Fibroblast of peridontal ligament (primary cell): ENCODE measurements at regions not wholly inside any gene's neighbourhood (a gene's known extent, or its start where the extent isn't known, plus 50 kb on each side); places are given as distances from the start of the nearest gene placed in this dataset.

Experiments used
- DNase-seq: peaks from one replicate; pipeline ENCODE4 v3.0.0-alpha.2; 2010; ENCODE audit errors: extremely low read depth

GRCh38 chr6:105794870-105795269, 291.3 kb upstream of the PRDM1 start:
- DNase-seq, result no peak

GRCh38 chr6:105794239-105794638, 291.9 kb upstream of the PRDM1 start:
- peak; percentile 21 for DNase-seq

- no peak for DNase-seq
These were observed 293.0 kb upstream of the PRDM1 start for GRCh38 chr6:105793130-105793529.

- DNase-seq, result no peak
These were observed 294.4 kb upstream of the PRDM1 start for GRCh38 chr6:105791583-105792318.

GRCh38 chr6:105791179-105791578, 295.0 kb upstream of the PRDM1 start:
- DNase-seq, result no peak

GRCh38 chr6:105790635-105791034, 295.5 kb upstream of the PRDM1 start:
- DNase-seq, result peak; percentile 27

- no peak for DNase-seq
These were observed 296.2 kb upstream of the PRDM1 start for GRCh38 chr6:105789935-105790334.

GRCh38 chr6:105787747-105788146, 298.4 kb upstream of the PRDM1 start:
- no peak for DNase-seq

- DNase-seq, result no peak
These were observed 299.1 kb upstream of the PRDM1 start for GRCh38 chr6:105786890-105787655.

GRCh38 chr6:105786449-105786848, 299.7 kb upstream of the PRDM1 start:
- DNase-seq, result no peak

- no peak for DNase-seq
These were observed 300.9 kb upstream of the PRDM1 start for GRCh38 chr6:105785066-105785811.

GRCh38 chr6:105784179-105784578, 302.0 kb upstream of the PRDM1 start:
- DNase-seq, result no peak

- DNase-seq, result no peak
These were observed 302.7 kb upstream of the PRDM1 start for GRCh38 chr6:105783333-105783935.

GRCh38 chr6:105781915-105782314, 304.2 kb upstream of the PRDM1 start:
- DNase-seq, result no peak

- no peak for DNase-seq
These were observed 304.9 kb upstream of the PRDM1 start for GRCh38 chr6:105781248-105781647.

- peak; percentile 39 for DNase-seq
These were observed 305.8 kb upstream of the PRDM1 start for GRCh38 chr6:105780146-105780860.

- DNase-seq, result no peak
These were observed 307.0 kb upstream of the PRDM1 start for GRCh38 chr6:105779110-105779509.

- no peak for DNase-seq
These were observed 311.0 kb upstream of the PRDM1 start for GRCh38 chr6:105775095-105775494.

GRCh38 chr6:105774247-105774646, 311.9 kb upstream of the PRDM1 start:
- no peak for DNase-seq

GRCh38 chr6:105771313-105771970, 314.7 kb upstream of the PRDM1 start:
- no peak for DNase-seq

GRCh38 chr6:105769987-105770386, 316.1 kb upstream of the PRDM1 start:
- no peak for DNase-seq
